Endodermal cell (in vitro differentiated cells): ENCODE measurements at regions not wholly inside any gene's neighbourhood (a gene's known extent, or its start where the extent isn't known, plus 50 kb on each side); places are given as distances from the start of the nearest gene placed in this dataset.

ENCODE experiments used
- DNase-seq: peaks from one replicate; pipeline ENCODE4 v3.0.0-alpha.2; 2017
- H3K27ac ChIP-seq: 2 replicates; pipeline ENCODE4 v1.5.1; 2013; ENCODE audit warnings: mild to moderate bottlenecking, low read depth, low read length, moderate library complexity
- H3K27me3 ChIP-seq: 2 replicates; pipeline ENCODE4 v1.6.1; 2013; ENCODE audit warnings: mild to moderate bottlenecking, low read length, moderate library complexity; ENCODE audit not compliant: insufficient read depth, control insufficient read depth, poor library complexity, severe bottlenecking
- H3K36me3 ChIP-seq: 2 replicates; pipeline ENCODE4 v1.7.0; 2013; ENCODE audit warnings: mild to moderate bottlenecking, low read length, moderate library complexity; ENCODE audit not compliant: control insufficient read depth, insufficient read depth
- H3K4me1 ChIP-seq: one replicate; pipeline ENCODE4 v1.7.0; 2013; ENCODE audit warnings: low read length; ENCODE audit not compliant: control insufficient read depth, insufficient read depth
- H3K4me3 ChIP-seq: 2 replicates; pipeline ENCODE4 v1.5.1; 2013; ENCODE audit warnings: mild to moderate bottlenecking, low read length, moderate library complexity
- H3K9ac ChIP-seq: 2 replicates; pipeline ENCODE4 v1.6.1; 2013; ENCODE audit warnings: mild to moderate bottlenecking, low read length, moderate library complexity; ENCODE audit not compliant: poor library complexity, severe bottlenecking; ENCODE audit errors: extremely low read depth
- H3K9me3 ChIP-seq: 2 replicates; pipeline ENCODE4 v1.6.1; 2013; ENCODE audit warnings: mild to moderate bottlenecking, low read length, moderate library complexity; ENCODE audit not compliant: control insufficient read depth
- H3K27ac Mint-ChIP-seq: 2 replicates; pipeline ENCODE4 v1.8.0; 2020; ENCODE audit warnings: mixed read lengths
- H3K27me3 Mint-ChIP-seq: 2 replicates; pipeline ENCODE4 v1.8.0; 2021; ENCODE audit warnings: mild to moderate bottlenecking, mixed read lengths; ENCODE audit not compliant: insufficient read depth
- H3K36me3 Mint-ChIP-seq: 2 replicates; pipeline ENCODE4 v1.8.0; 2020; ENCODE audit warnings: low read depth, mixed read lengths
- H3K4me1 Mint-ChIP-seq: 2 replicates; pipeline ENCODE4 v1.8.0; 2020; ENCODE audit warnings: mixed read lengths
- H3K4me3 Mint-ChIP-seq: 2 replicates; pipeline ENCODE4 v1.8.0; 2020; ENCODE audit warnings: mild to moderate bottlenecking, moderate library complexity, mixed read lengths
- H3K9me3 Mint-ChIP-seq: 2 replicates; pipeline ENCODE4 v1.8.0; 2020; ENCODE audit warnings: mild to moderate bottlenecking, mixed read lengths
- CTCF ChIP-seq: fragments of 200-600 bp; sonication (generic); conservative IDR thresholded peaks from 2 replicates; pipeline ENCODE4 v1.5.0; 2021; ENCODE audit warnings: antibody characterized with exemption, mild to moderate bottlenecking
- WGBS, 2 experiments: methylation state at CpG; one replicate each; pipeline versions ENCODE4 v1.1.5 to v1.1.7; 2013; ENCODE audit warnings: missing lambda C conversion rate in 2 of 2, mixed read lengths in 1 of 2; ENCODE audit not compliant: insufficient coverage in 1 of 2, insufficient read length in 1 of 2; 5-methylcytosine and 5-hydroxymethylcytosine counted together

- Histone ChIP-seq H3K27ac (no peak overlapping the region), H3K9me3 (no peaks in the 10 kb centered on the region), H3K36me3 (no peaks in the 10 kb centered on the region), H3K9ac (no peak overlapping the region), H3K4me3 (no peak overlapping the region), H3K4me1 (no peaks in the 10 kb centered on the region), H3K27me3 (no peaks in the 10 kb centered on the region)
- no peaks in the 10 kb centered on the region for H3K9me3 Mint-ChIP-seq
- no peaks in the 10 kb centered on the region for H3K36me3 Mint-ChIP-seq
- 92 to 94% methylated on average over 3 of the region's 3 CpGs for WGBS, 2 experiments
- no peak overlapping the region for H3K4me3 Mint-ChIP-seq
- no peak overlapping the region for H3K27ac Mint-ChIP-seq
- TF ChIP-seq CTCF, result no peak
- peaks cover 3% of the 10 kb centered on the region for H3K27me3 Mint-ChIP-seq
- DNase-seq, result no peak
- no peaks in the 10 kb centered on the region for H3K4me1 Mint-ChIP-seq
Measured at GRCh38 chr3:95082191-95082590, 1019.3 kb downstream of the NSUN3 start.

- no peak for TF ChIP-seq CTCF
- Histone ChIP-seq H3K27me3 (no peaks in the 10 kb centered on the region), H3K36me3 (no peaks in the 10 kb centered on the region), H3K4me1 (no peaks in the 10 kb centered on the region), H3K9ac (no peak overlapping the region), H3K27ac (no peak overlapping the region), H3K4me3 (no peak overlapping the region), H3K9me3 (no peaks in the 10 kb centered on the region)
- Mint-ChIP-seq H3K4me1 (peaks cover 5% of the 10 kb centered on the region), H3K4me3 (no peak overlapping the region), H3K9me3 (no peaks in the 10 kb centered on the region), H3K27me3 (peaks cover 3% of the 10 kb centered on the region), H3K27ac (no peak overlapping the region), H3K36me3 (no peaks in the 10 kb centered on the region)
- no peak for DNase-seq
Measured at GRCh38 chr3:95084738-95085137, 1021.9 kb downstream of the NSUN3 start.

DNA sequence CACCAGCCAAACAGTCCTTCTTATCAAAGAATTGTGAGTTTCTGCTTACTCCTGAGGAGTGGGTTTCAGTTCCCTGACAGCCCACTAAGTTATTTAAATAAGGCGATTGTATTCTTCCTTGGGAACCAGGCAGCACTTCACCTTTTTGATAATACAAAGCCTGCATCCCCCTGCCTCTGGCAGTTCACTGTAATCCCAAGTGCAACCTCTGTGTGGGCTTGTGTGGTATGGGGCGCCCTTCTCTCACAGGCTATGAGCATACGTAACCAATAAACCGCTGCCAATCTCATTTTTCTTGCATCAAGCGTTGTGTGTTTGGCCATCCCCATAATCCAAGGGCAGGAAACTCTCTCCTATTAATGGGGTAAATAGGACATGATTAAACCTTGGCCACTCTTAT, 1025.6 kb downstream of the NSUN3 start:
- peak; percentile 49 for DNase-seq
- Histone ChIP-seq H3K9me3 (no peaks in the 10 kb centered on the region), H3K4me3 (no peak overlapping the region), H3K27ac (no peak overlapping the region), H3K4me1 (no peaks in the 10 kb centered on the region), H3K36me3 (no peaks in the 10 kb centered on the region), H3K9ac (no peak overlapping the region), H3K27me3 (no peaks in the 10 kb centered on the region)
- Mint-ChIP-seq H3K36me3 (no peaks in the 10 kb centered on the region), H3K4me1 (peaks cover 5% of the 10 kb centered on the region), H3K27me3 (peaks cover 3% of the 10 kb centered on the region), H3K4me3 (no peak overlapping the region), H3K9me3 (no peaks in the 10 kb centered on the region), H3K27ac (no peak overlapping the region)
- TF ChIP-seq CTCF, result peak; percentile 21
- 89 to 95% methylated on average over 4 to 5 of the region's 5 CpGs for WGBS, 2 experiments
